Adrenal gland (tissue), 9 donors: ENCODE measurements at regions not wholly inside any gene's neighbourhood (a gene's known extent, or its start where the extent isn't known, plus 50 kb on each side); places are given as distances from the start of the nearest gene placed in this dataset.

Experiments
- DNase-seq, 7 donors: peaks; one replicate each; pipeline ENCODE4 v3.0.0-alpha.2; 2019 to 2020
- H3K27ac ChIP-seq, 5 donors: fragments of 200-600 bp; sonication (generic) in 4 of 5; 1 replicate in 3 of 5; 2 replicates in 2 of 5; pipeline versions ENCODE4 v1.5.1 to v1.8.0; 2016 to 2020; ENCODE audit warnings: mild to moderate bottlenecking in 1 of 5
- H3K27me3 ChIP-seq: fragments of 200-600 bp; 2 replicates; pipeline ENCODE4 v1.8.0; 2021
- H3K36me3 ChIP-seq, 2 donors: fragments of 200-600 bp; replicated peaks in 1 of 2; 1 replicate in 1 of 2; 2 replicates in 1 of 2; pipeline versions ENCODE4 v1.5.1 to v1.8.0; 2018 to 2022
- H3K4me1 ChIP-seq, 2 donors: fragments of 200-600 bp; replicated peaks in 1 of 2; 1 replicate in 1 of 2; 2 replicates in 1 of 2; pipeline versions ENCODE4 v1.5.1 to v1.8.0; 2018 to 2021
- H3K4me3 ChIP-seq, 4 donors: fragments of 200-600 bp; sonication (generic) in 3 of 4; one replicate each; pipeline ENCODE4 v1.5.1; 2016 to 2018
- H3K9me3 ChIP-seq, 3 donors: fragments of 200-600 bp; sonication (generic) in 1 of 3; replicated peaks in 1 of 3; 1 replicate in 2 of 3; 2 replicates in 1 of 3; pipeline versions ENCODE4 v1.5.1 to v1.8.0; 2016 to 2021
- POLR2A ChIP-seq, 2 donors: fragments of 450-650 bp; IDR thresholded peaks; one replicate each; pipeline ENCODE4 v1.6.1; 2017; ENCODE audit warnings: antibody characterized with exemption in 2 of 2, mild to moderate bottlenecking in 2 of 2, moderate library complexity in 1 of 2
- WGBS, 4 donors: extraction: QIAGEN DNeasy Blood & Tissue Kit in 2 of 4; methylation state at CpG; one replicate each; pipeline versions ENCODE4 v1.1.5 to v1.1.7; 2013 to 2017; 5-methylcytosine and 5-hydroxymethylcytosine counted together
- intact Hi-C, 2 donors: fragments of 100-400 bp; cut with DNase I; formaldehyde crosslinking; loops; one replicate each; pipeline versions ENCODE4 v1.14.1 to v1.15.0; 2022 to 2023
- TF ChIP-seq, protein P1 (sequence below), 6 experiments: fragments of 450-650 bp in 4 of 6; fragments of 200-600 bp in 2 of 6; sonication (generic) in 1 of 6; IDR thresholded peaks; 1 replicate in 5 of 6; 2 replicates in 1 of 6; pipeline versions ENCODE4 v1.5.1 to v1.8.0; 2016 to 2021; ENCODE audit warnings: antibody characterized with exemption in 6 of 6, mild to moderate bottlenecking in 2 of 6, moderate library complexity in 1 of 6
- donor health status: healthy with polysubstance abuse.
- donor health status: Bipolar disorder and iron deficiency.
- donor health status: DM: yes; HTN: yes; CAD: no.
- donor health status: DM: no; HTN: no; CAD: no.
- donor health status: DM: no; HTN: no; CAD: no.

DNA sequence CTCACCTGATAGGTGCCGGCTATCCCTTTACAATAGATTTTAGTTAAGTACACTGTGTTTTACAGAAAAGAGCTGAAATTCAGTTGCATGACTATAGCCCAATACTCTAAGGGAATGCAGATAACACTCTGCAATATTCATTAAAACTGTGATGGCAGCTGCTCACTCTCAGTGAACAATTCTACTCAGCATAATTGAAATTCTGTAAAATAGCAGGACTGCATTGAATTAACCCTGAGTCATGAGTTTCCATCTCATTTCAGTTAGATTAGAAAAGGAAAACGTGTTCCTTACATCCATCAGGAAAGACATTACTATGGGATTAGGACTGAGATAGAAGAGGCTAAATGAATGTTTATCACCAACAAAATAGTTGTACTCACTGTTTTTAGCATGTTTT, 613.3 kb upstream of the JAG1 start:
- Histone ChIP-seq H3K36me3 (no peaks in the 10 kb centered on the region), H3K4me3 (no peak overlapping the region), H3K27me3 (no peaks in the 10 kb centered on the region), H3K9me3 (no peaks in the 10 kb centered on the region), H3K27ac (no peak overlapping the region), H3K4me1 (no peaks in the 10 kb centered on the region)
- no peak for TF ChIP-seq POLR2A (IDR thresholded peaks at IDR 0.05)
- TF ChIP-seq, protein P1, sequence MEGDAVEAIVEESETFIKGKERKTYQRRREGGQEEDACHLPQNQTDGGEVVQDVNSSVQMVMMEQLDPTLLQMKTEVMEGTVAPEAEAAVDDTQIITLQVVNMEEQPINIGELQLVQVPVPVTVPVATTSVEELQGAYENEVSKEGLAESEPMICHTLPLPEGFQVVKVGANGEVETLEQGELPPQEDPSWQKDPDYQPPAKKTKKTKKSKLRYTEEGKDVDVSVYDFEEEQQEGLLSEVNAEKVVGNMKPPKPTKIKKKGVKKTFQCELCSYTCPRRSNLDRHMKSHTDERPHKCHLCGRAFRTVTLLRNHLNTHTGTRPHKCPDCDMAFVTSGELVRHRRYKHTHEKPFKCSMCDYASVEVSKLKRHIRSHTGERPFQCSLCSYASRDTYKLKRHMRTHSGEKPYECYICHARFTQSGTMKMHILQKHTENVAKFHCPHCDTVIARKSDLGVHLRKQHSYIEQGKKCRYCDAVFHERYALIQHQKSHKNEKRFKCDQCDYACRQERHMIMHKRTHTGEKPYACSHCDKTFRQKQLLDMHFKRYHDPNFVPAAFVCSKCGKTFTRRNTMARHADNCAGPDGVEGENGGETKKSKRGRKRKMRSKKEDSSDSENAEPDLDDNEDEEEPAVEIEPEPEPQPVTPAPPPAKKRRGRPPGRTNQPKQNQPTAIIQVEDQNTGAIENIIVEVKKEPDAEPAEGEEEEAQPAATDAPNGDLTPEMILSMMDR (IDR thresholded peaks at IDR 0.05): no peak
- WGBS, 4 donors: 63 to 71% (median 64%) methylated on average over 2 of the region's 2 CpGs
- no peak for DNase-seq
- intact Hi-C loops: no loop called here

DNA sequence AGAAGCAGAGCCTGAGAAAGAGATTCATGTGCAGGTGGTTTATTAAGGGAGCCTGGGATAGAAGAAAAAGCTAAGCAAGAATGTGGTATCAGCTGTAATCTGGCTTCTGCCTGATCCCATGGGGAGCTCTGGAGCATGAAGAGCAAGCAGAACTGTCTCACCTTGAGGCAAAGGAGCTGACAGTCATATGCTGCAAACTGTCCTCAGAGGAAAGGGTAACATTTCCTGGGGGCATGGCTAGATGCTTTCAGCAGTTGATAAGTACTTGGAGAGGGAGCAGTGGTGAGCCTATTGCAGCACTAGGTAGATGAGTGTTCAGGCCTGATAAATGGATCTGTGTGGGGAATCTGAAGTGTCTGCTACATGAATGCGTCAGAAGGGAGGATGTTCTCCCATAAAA, 621.5 kb upstream of the BTBD3 start:
- no peak overlapping the region for H3K4me3 ChIP-seq
- no peak overlapping the region for H3K27ac ChIP-seq
- H3K36me3 ChIP-seq: no peaks in the 10 kb centered on the region
- intact Hi-C loops: no loop called here
- H3K4me1 ChIP-seq: no peaks in the 10 kb centered on the region
- no peaks in the 10 kb centered on the region for H3K27me3 ChIP-seq
- no peak for TF ChIP-seq POLR2A (IDR thresholded peaks at IDR 0.05)
- TF ChIP-seq, protein P1 (IDR thresholded peaks at IDR 0.05): no peak
- WGBS, 4 donors: 75 to 91% (median 84%) methylated on average over 1 of the region's 1 CpG
- peaks cover 0 to 4% (median 0%) of the 10 kb centered on the region in 3 donors for H3K9me3 ChIP-seq
- no peak for DNase-seq

DNA sequence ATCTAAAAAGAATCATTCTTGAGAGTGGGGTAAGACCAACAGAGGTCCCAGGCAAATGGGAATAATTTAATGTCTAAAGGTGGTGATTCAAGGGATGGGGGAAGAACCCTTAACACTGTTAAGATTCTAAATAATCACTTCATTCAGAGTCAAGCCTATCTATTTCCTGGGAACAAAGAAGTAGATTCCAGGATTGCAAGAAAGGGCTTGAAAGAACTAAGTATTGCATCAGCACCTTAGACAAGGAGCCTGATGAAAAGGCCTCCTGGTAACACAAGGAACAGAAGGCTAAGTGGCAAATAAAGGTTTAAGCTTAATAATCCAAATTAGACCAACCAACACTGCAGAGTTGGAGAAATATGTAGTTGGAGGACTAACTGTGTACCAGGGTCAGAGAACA, 620.7 kb upstream of the BTBD3 start:
- intact Hi-C loops: no loop called here

GRCh38 chr20:11301699-11302098, 616.0 kb upstream of the BTBD3 start:
- no peak for TF ChIP-seq POLR2A (IDR thresholded peaks at IDR 0.05)
- TF ChIP-seq, protein P1 (IDR thresholded peaks at IDR 0.05): no peak
- intact Hi-C loops: no loop called here
- WGBS, 4 donors: 86 to 88% (median 87%) methylated on average over 8 to 10 of the region's 10 CpGs
- H3K36me3 ChIP-seq: no peaks in the 10 kb centered on the region
- H3K9me3 ChIP-seq: peaks cover 0 to 4% (median 0%) of the 10 kb centered on the region in 3 donors
- no peak for DNase-seq
- no peaks in the 10 kb centered on the region for H3K4me1 ChIP-seq
- H3K4me3 ChIP-seq: no peak overlapping the region
- no peaks in the 10 kb centered on the region for H3K27me3 ChIP-seq
- no peak overlapping the region for H3K27ac ChIP-seq

More for the DNA sequence above, 620.7 kb upstream of the BTBD3 start:
- no peak overlapping the region for H3K4me3 ChIP-seq
- H3K27ac ChIP-seq: no peak overlapping the region
- TF ChIP-seq POLR2A (IDR thresholded peaks at IDR 0.05): no peak
- TF ChIP-seq, protein P1 (IDR thresholded peaks at IDR 0.05): no peak
- no peak for DNase-seq
- H3K36me3 ChIP-seq: no peaks in the 10 kb centered on the region
- H3K27me3 ChIP-seq: no peaks in the 10 kb centered on the region
- peaks cover 0 to 4% (median 0%) of the 10 kb centered on the region in 3 donors for H3K9me3 ChIP-seq
- no peaks in the 10 kb centered on the region for H3K4me1 ChIP-seq
